IMR-90 (cell line): ENCODE measurements at regions not wholly inside any gene's neighbourhood (a gene's known extent, or its start where the extent isn't known, plus 50 kb on each side); places are given as distances from the start of the nearest gene placed in this dataset.
"Not testable (repeated sequence)": the region's sequence is repeated elsewhere in the genome, so short reads cannot be mapped to it uniquely, and the experiment has no call there.

Experiments used
- ATAC-seq: fragments of 200-7000 bp; cut with Tn5 transposase; 2 replicates; pipeline ENCODE4 v1.9.1; 2020; ENCODE audit warnings: low read depth, mild to moderate bottlenecking, moderate library complexity
- BruUV-seq: library from RNA; stranded (reverse); fragments of 400-500 nt; replicated peaks from 2 replicates; lab custom pipeline; 2021; lab: Mats Ljungman, UMichigan
- CTCF ChIA-PET: fragments of 300-600 bp; formaldehyde crosslinking; extraction: SDS; loops from one replicate; lab custom pipeline; 2021; ENCODE audit warnings: antibody characterized with exemption; lab: Yijun Ruan, JAX
- POLR2A ChIA-PET: fragments of 300-600 bp; sonication (Branson Sonifier 250); formaldehyde crosslinking; loops from one replicate; lab custom pipeline; 2022; ENCODE audit warnings: antibody characterized with exemption; ENCODE audit not compliant: unreplicated experiment; lab: Charles Lee
- DNase-seq: peaks from one replicate; pipeline ENCODE4 v3.0.0; 2013
- H2AFZ ChIP-seq: replicated peaks from 2 replicates; pipeline ENCODE3; 2013; ENCODE audit warnings: low read length, mild to moderate bottlenecking; ENCODE audit not compliant: poor library complexity
- H2AK5ac ChIP-seq: 2 replicates; pipeline ENCODE4 v1.6.1; 2013; ENCODE audit warnings: low read depth, low read length, inconsistent platforms
- H2AK9ac ChIP-seq: replicated peaks from 2 replicates; pipeline ENCODE3; 2013; ENCODE audit warnings: mild to moderate bottlenecking, low read depth, low read length, moderate library complexity; ENCODE audit not compliant: poor library complexity
- H2BK120ac ChIP-seq: 2 replicates; pipeline ENCODE4 v1.6.1; 2013; ENCODE audit warnings: low read depth, low read length, inconsistent platforms
- H2BK15ac ChIP-seq: 3 replicates; pipeline ENCODE4 v1.6.1; 2013; ENCODE audit warnings: low read depth, low read length, inconsistent platforms
- H2BK20ac ChIP-seq: 2 replicates; pipeline ENCODE4 v1.6.1; 2013; ENCODE audit warnings: low read depth, mild to moderate bottlenecking, inconsistent platforms, low read length, moderate library complexity
- H2BK5ac ChIP-seq: 2 replicates; pipeline ENCODE4 v1.6.1; 2013; ENCODE audit warnings: mild to moderate bottlenecking, low read depth, low read length, inconsistent platforms; ENCODE audit not compliant: poor library complexity, severe bottlenecking
- H3K14ac ChIP-seq: replicated peaks from 2 replicates; pipeline ENCODE4 v1.6.1; 2013; ENCODE audit warnings: low read depth, low read length, inconsistent platforms
- H3K18ac ChIP-seq: 2 replicates; pipeline ENCODE4 v1.6.1; 2013; ENCODE audit warnings: low read depth, low read length, control low read depth
- H3K23ac ChIP-seq: 2 replicates; pipeline ENCODE4 v1.6.1; 2013; ENCODE audit warnings: low read depth, low read length, inconsistent platforms
- H3K27ac ChIP-seq: 2 replicates; pipeline ENCODE4 v1.5.1; 2013; ENCODE audit warnings: mild to moderate bottlenecking, control low read depth, low read length; ENCODE audit not compliant: insufficient read depth
- H3K27me3 ChIP-seq: 2 replicates; pipeline ENCODE4 v1.6.1; 2013; ENCODE audit warnings: low read length; ENCODE audit not compliant: control insufficient read depth, insufficient read depth
- H3K36me3 ChIP-seq: 2 replicates; pipeline ENCODE4 v1.6.1; 2013; ENCODE audit warnings: low read length, mixed read lengths; ENCODE audit not compliant: control insufficient read depth, insufficient read depth
- H3K4ac ChIP-seq: 2 replicates; pipeline ENCODE4 v1.6.1; 2013; ENCODE audit warnings: low read depth, low read length, inconsistent platforms
- H3K4me1 ChIP-seq: 2 replicates; pipeline ENCODE4 v1.6.1; 2013; ENCODE audit warnings: low read length, mixed read lengths; ENCODE audit not compliant: control insufficient read depth, insufficient read depth
- H3K4me2 ChIP-seq: 2 replicates; pipeline ENCODE4 v1.6.1; 2013; ENCODE audit warnings: low read depth, mild to moderate bottlenecking, control low read depth, low read length, moderate library complexity
- H3K4me3 ChIP-seq: 2 replicates; pipeline ENCODE4 v1.5.1; 2013; ENCODE audit warnings: low read depth, mild to moderate bottlenecking, control low read depth, low read length, moderate library complexity; ENCODE audit not compliant: insufficient read depth
- H3K56ac ChIP-seq: 2 replicates; pipeline ENCODE4 v1.6.1; 2013; ENCODE audit warnings: low read length, inconsistent platforms; ENCODE audit not compliant: insufficient read depth; ENCODE audit errors: extremely low read depth
- H3K79me1 ChIP-seq, 2 experiments: 2 replicates each; pipeline ENCODE4 v1.6.1; 2013; ENCODE audit warnings: low read length in 2 of 2, inconsistent platforms in 1 of 2, low read depth in 1 of 2
- H3K9ac ChIP-seq: 2 replicates; pipeline ENCODE4 v1.6.1; 2013; ENCODE audit warnings: low read depth, low read length, control low read depth
- H3K9me1 ChIP-seq: 2 replicates; pipeline ENCODE4 v1.6.1; 2013; ENCODE audit warnings: low read length, inconsistent platforms; ENCODE audit not compliant: insufficient read depth
- H3K9me3 ChIP-seq: 2 replicates; pipeline ENCODE4 v1.6.1; 2013; ENCODE audit warnings: low read length; ENCODE audit not compliant: control insufficient read depth, insufficient read depth
- H4K20me1 ChIP-seq: 2 replicates; pipeline ENCODE4 v1.6.1; 2013; ENCODE audit warnings: low read length, inconsistent platforms; ENCODE audit not compliant: insufficient read depth
- H4K5ac ChIP-seq: 2 replicates; pipeline ENCODE4 v1.6.1; 2013; ENCODE audit warnings: mild to moderate bottlenecking, low read depth, low read length, control low read depth
- H4K8ac ChIP-seq, 2 experiments: 2 replicates each; pipeline ENCODE4 v1.6.1; 2013; ENCODE audit warnings: low read depth in 2 of 2, low read length in 2 of 2, control low read depth in 1 of 2, inconsistent platforms in 1 of 2
- H4K91ac ChIP-seq: 2 replicates; pipeline ENCODE4 v1.6.1; 2013; ENCODE audit warnings: low read depth, low read length, inconsistent platforms; ENCODE audit not compliant: insufficient read depth
- BHLHE40 ChIP-seq: fragments of 150-350 bp; IDR thresholded peaks from 2 replicates; pipeline ENCODE4 v1.6.1; 2016; ENCODE audit warnings: mild to moderate bottlenecking, low read depth, low read length
- CHD1 ChIP-seq: IDR thresholded peaks from 2 replicates; pipeline ENCODE4 v1.6.1; 2012; ENCODE audit warnings: low read depth, low read length, improper control_type of control experiment
- MXI1 ChIP-seq: IDR thresholded peaks from 2 replicates; pipeline ENCODE4 v1.6.1; 2012; ENCODE audit warnings: low read depth, mild to moderate bottlenecking, low read length, moderate library complexity, borderline replicate concordance
- NFE2L2 ChIP-seq: fragments of 150-350 bp; IDR thresholded peaks from 2 replicates; pipeline ENCODE4 v1.6.1; 2016; ENCODE audit warnings: low read depth, mild to moderate bottlenecking, low read length
- RAD21 ChIP-seq: IDR thresholded peaks from 2 replicates; pipeline ENCODE4 v1.6.1; 2012; ENCODE audit warnings: low read length, improper control_type of control experiment
- SMC3 ChIP-seq: fragments of 150-350 bp; IDR thresholded peaks from 2 replicates; pipeline ENCODE4 v1.6.1; 2016; ENCODE audit warnings: low read depth, mild to moderate bottlenecking, antibody characterized with exemption, low read length, moderate library complexity
- USF2 ChIP-seq: fragments of 150-350 bp; IDR thresholded peaks from 2 replicates; pipeline ENCODE4 v1.6.1; 2017; ENCODE audit warnings: mild to moderate bottlenecking, antibody characterized with exemption, low read length, low read depth
- WGBS, 2 experiments: methylation state at CpG; one replicate each; pipeline versions ENCODE4 v1.1.5 to v1.1.7; 2013; ENCODE audit warnings: missing lambda C conversion rate in 2 of 2; ENCODE audit not compliant: insufficient read length in 1 of 2; ENCODE audit errors: extremely low coverage in 2 of 2; 5-methylcytosine and 5-hydroxymethylcytosine counted together
- dilution Hi-C: fragments of 300-500 bp; cut with HindIII; formaldehyde crosslinking; loops from one replicate; pipeline ENCODE4 v1.14.3; 2018; ENCODE audit warnings: low sequenced_read_pairs; ENCODE audit not compliant: unreplicated experiment
- in situ Hi-C: fragments of 300-500 bp; cut with MboI; formaldehyde crosslinking; loops from 3 replicates; pipeline ENCODE4 v1.14.3; 2019; ENCODE audit warnings: low sequenced_read_pairs, inconsistent platforms, mixed read lengths
- intact Hi-C: fragments of 100-400 bp; cut with micrococcal nuclease; formaldehyde crosslinking; loops from 2 replicates; pipeline ENCODE4 v1.10.0; 2022

DNA sequence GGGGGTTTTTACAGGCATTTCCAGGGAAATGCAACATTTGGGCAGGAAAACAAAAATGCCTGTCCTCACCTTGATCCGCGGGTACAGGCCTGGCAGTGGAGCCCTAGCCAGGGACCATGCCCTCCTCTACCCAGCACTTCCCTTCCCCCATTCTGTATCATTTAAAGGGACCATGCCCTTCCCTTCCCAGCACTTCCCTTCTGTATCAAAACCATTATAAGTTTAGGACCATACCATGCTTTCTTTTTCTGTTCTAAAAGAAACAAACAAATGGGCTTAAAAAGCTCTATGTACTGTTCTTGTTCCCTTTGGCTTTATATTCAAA, 166.9 kb upstream of the ZNF608 start:
- no peak overlapping the region for H3K14ac ChIP-seq
- no peaks in the 10 kb centered on the region for H3K27me3 ChIP-seq
- H2BK20ac ChIP-seq, result no peak overlapping the region
- H3K27ac ChIP-seq, result no peak overlapping the region
- no peak overlapping the region for H4K8ac ChIP-seq
- no peak overlapping the region for H2BK15ac ChIP-seq
- no peak overlapping the region for H2AK5ac ChIP-seq
- no peaks in the 10 kb centered on the region for H3K9me1 ChIP-seq
- H3K9me3 ChIP-seq, result no peaks in the 10 kb centered on the region
- H4K91ac ChIP-seq, result no peak overlapping the region
- no TSS peak for BruUV-seq
- H3K56ac ChIP-seq, result no peak overlapping the region
- DNase-seq (no peak), ATAC-seq (no peak)
- no peak overlapping the region for H4K5ac ChIP-seq
- H2AFZ ChIP-seq, result no peak overlapping the region
- no peak overlapping the region for H2BK120ac ChIP-seq
- intact Hi-C loops, result no loop called here
- H3K4ac ChIP-seq, result no peak overlapping the region
- no peaks in the 10 kb centered on the region for H3K36me3 ChIP-seq
- H2BK5ac ChIP-seq, result no peak overlapping the region
- dilution Hi-C loops, result no loop called here
- no peaks in the 10 kb centered on the region for H3K79me1 ChIP-seq
- in situ Hi-C loops, result no loop called here
- peaks cover 4% of the 10 kb centered on the region for H3K4me1 ChIP-seq
- no peak overlapping the region for H3K9ac ChIP-seq
- TF ChIP-seq NFE2L2 (no peak), MXI1 (no peak), CHD1 (no peak), SMC3 (no peak), USF2 (no peak), RAD21 (no peak), BHLHE40 (no peak)
- no peaks in the 10 kb centered on the region for H4K20me1 ChIP-seq
- no CpG with 5 or more reads among the region's 2 CpGs for WGBS, 2 experiments
- POLR2A ChIA-PET, result no interaction called here
- H3K4me2 ChIP-seq, result no peak overlapping the region
- no peak overlapping the region for H3K4me3 ChIP-seq
- H2AK9ac ChIP-seq, result no peak overlapping the region
- H3K23ac ChIP-seq, result no peak overlapping the region
- no peak overlapping the region for H3K18ac ChIP-seq
- CTCF ChIA-PET, result no interaction called here

DNA sequence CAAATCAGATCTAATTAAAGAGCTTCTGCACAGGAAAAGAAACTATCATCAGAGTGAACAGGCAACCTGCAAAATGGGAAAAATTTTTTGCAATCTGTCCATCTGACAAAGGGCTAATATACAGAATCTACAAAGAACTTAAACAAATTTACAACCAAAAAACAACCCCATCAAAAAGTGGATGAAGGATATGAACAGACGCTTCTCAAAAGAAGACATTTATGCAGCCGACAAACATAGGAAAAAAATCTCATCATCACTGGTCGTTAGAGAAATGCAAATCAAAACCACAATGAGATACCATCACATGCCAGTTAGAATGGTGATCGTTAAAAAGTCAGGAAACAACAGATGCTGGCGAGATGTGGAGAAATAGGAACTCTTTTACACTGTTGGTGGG, 169.9 kb upstream of the ZNF608 start:
- in situ Hi-C loops, H3K4me3 ChIP-seq, H3K4ac ChIP-seq, H2BK120ac ChIP-seq, H3K79me1 ChIP-seq, H3K27me3 ChIP-seq, POLR2A ChIA-PET, H3K9me1 ChIP-seq, H3K36me3 ChIP-seq, H3K14ac ChIP-seq, H3K4me1 ChIP-seq, DNase-seq, H4K8ac ChIP-seq, H4K20me1 ChIP-seq, H4K91ac ChIP-seq, H3K9ac ChIP-seq, BruUV-seq, H3K23ac ChIP-seq, H4K5ac ChIP-seq, H3K27ac ChIP-seq, H3K4me2 ChIP-seq, H2AK9ac ChIP-seq, CTCF ChIA-PET, H2AK5ac ChIP-seq, H3K9me3 ChIP-seq, H2BK20ac ChIP-seq, dilution Hi-C loops, H3K18ac ChIP-seq, H2BK15ac ChIP-seq, H3K56ac ChIP-seq, ATAC-seq, intact Hi-C loops, H2BK5ac ChIP-seq, H2AFZ ChIP-seq: not testable (repeated sequence)
- WGBS, 2 experiments, result no CpG with 5 or more reads among the region's 5 CpGs
